DND-41 (cell line): ENCODE measurements at regions not wholly inside any gene's neighbourhood (a gene's known extent, or its start where the extent isn't known, plus 50 kb on each side); places are given as distances from the start of the nearest gene placed in this dataset.

Experiments used
- CTCF ChIP-seq: IDR thresholded peaks from 2 replicates; pipeline ENCODE4 v1.5.1; 2012; ENCODE audit warnings: borderline replicate concordance, low read length, moderate library complexity, mild to moderate bottlenecking; ENCODE audit not compliant: poor library complexity, severe bottlenecking; ENCODE audit errors: extremely low read depth
- EZH2 ChIP-seq: IDR thresholded peaks from 3 replicates; pipeline ENCODE4 v1.6.1; 2012; ENCODE audit warnings: borderline replicate concordance, low read depth, mild to moderate bottlenecking, moderate library complexity, low read length, inconsistent platforms; ENCODE audit not compliant: severe bottlenecking

DNA sequence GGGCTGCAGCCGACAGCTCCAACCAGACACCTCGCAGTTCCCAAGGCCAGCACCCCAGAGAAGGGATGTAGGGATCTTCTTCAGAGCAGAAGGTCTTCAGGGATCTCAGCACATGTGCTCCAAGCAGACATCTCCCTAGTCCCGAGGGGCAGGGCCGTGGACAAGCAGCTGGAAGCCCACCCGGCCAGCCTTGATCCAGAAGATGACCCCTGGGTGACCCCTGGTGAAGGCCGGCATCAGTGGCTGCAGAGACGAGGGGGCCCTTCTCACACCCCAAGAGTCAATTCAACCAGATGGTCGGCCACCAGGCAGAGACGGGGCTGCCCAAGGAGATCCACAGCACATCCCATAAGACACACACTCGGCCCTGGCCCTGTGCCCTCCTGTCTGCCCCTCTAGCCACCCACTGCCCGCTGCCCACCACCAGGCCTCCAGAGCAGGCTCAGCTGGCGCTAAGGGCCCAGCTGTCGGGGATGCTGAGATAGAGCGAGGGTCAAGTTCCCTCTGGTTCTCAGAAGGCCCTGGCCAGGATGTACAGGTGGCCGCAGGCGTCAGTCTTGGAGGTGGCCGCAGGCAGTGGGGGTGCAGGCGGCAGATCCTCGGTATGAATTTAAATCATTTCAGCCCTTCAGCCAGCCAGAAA lies 168.3 kb downstream of the BRD1 start:
- TF ChIP-seq CTCF (no peak), EZH2 (no peak)
